HG03039 (cell line): ENCODE measurements at regions not wholly inside any gene's neighbourhood (a gene's known extent, or its start where the extent isn't known, plus 50 kb on each side); places are given as distances from the start of the nearest gene placed in this dataset.

Experiments
- ATAC-seq: cut with Tn5 transposase; IDR thresholded peaks from one replicate; pipeline ENCODE4 v1.9.1; 2021; ENCODE audit warnings: mild to moderate bottlenecking, moderate library complexity; ENCODE audit not compliant: unreplicated experiment

DNA sequence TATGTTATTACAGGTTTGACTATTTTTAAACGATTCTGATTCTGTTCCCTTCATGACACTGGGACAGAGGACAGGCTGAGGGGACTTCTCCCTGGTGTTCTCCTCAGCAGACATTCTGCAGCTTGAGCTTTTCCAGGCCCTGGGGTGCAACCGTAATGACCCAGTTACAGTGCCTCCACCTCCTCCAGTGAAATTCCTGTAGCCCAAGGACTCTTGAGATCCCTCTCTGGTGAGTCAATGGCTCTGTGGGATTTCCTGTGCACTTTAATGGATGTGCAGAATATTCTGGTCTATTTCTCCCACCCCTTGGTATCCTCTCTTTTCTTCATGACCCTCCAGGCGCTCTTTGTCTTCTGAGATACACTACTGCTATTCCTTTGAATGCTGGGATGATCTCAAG, 319.3 kb downstream of the INHBA start:
- ATAC-seq, result no peak

DNA sequence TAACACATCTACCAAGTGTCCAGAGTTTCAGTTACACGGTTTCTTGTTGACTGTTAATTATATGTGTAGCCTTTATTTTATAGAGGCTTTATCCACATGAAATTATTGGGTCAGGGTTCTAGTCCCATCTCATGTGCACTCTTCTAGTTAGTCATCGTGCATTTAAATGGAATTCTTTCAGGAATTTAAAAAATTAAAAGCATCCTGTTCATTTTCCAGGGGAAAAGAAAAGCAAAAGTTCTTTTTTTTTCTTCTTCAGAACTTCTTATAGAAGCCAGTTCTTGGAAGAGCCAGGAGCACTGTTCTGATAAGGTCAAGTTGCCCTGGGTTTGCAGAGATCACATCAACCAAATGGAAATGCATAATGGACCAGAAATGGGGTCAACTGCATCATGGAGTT, 324.7 kb downstream of the INHBA start:
- ATAC-seq, result no peak

DNA sequence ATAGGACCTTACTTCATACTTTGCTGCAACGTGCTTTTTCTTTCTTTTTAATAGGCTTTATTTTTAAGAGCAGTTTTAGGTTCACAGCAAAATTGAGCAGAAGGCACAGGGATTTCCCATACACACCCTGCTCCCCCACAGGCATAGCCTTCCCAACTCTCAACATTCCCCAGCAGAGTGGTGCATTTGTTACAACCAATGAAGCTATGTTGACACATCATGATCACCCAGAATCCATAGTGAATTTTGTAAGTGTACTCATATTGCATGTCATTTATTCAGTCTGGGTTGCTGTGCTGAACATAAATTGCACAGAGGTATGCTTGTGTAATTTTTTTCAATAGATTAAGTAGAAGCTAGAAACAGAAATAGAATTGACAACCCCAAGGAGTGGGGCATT, 327.3 kb downstream of the INHBA start:
- no peak for ATAC-seq

DNA sequence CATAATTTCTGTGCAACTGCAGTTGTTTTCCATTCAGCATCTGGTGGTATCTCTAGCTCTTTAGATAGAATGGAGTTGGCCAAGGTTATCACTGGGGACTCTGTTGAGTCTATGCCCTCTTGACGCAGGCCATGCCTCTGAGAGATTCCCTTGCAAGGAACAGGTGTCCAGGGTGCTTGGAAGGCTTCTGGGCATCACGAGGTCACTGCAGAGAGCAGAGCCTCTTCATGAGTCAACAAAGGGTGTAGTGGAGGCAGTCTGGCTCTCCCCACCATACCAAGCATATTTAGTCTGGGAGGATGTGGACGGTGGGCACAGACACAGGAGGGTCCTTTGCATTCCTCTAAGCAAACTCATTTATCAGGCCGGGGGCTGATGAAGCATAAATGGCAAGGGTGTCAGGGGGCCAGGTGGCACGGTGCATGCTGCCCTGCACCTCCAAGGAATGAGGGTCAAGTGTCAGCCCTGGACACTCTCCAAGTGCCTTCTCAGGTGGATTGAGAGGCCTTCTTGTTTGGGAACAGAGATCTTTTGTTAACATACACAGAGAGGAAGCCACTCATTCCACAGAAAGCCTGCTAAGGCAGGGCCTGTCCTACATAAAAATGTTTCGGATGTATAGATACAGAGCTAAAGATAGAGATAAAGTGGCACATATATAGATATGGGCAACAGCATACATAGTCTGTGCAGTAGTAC, 328.6 kb downstream of the INHBA start:
- no peak for ATAC-seq

DNA sequence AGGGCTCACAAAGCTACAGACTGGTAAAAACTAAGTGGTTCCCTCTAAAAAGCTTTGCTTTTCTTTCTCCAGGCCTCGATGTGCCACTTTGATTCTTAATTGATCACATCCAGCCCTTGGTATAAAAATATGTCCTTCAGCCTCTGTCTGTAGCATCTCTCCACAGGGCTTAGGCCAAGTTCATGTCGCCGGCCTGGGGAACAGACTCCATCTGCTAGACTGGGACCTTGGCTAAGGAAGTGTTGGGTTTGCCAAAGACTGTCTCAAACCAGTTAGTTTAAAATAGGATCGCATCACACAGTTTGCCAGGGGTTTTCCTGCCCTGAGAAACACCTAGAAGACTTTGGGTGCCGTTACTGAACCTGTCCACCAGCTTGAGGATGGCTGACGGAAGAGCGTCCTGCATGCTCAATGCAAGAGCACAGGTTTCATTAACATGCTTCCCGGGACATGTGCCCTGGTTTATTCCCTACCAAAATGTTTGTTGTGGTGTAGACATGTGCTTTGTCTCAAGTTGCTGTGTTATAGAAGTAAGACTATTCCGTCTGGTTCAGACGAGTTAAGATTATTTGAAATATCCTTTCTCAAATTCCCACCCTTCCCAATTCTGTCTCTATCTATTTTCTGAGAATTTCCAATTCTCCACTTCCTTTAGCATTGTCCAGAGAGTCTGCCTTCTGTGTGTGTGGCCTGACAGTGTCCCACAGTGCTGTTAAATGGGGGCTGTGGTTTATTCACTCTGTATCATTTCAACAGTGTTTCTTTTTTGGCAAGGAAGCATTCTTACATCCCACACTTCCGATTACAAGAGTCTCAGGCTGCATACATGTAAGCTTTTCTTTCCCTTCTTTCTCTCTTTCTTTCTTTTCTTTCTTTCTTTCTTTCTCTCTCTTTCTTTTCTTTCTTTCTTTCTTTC, 334.7 kb downstream of the INHBA start:
- no peak for ATAC-seq

DNA sequence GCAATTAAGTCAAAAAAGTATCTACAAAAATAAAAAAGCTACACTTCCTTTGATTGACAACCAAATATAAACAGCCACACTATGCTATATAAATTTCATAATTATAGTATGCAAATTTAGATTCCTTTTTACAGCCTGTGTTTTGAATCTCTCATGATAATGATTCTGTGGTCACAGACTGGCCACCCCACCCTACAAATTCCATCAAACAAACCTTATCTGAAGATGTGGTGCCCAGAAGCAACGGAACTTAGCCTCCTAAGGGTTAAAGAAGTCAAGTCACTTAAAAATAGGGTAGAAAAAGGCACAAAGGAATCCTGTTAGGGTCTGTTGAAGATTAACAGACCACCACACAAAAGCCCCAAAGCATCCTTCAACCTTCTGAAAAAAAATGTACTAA, 351.8 kb downstream of the INHBA start:
- ATAC-seq, result no peak

DNA sequence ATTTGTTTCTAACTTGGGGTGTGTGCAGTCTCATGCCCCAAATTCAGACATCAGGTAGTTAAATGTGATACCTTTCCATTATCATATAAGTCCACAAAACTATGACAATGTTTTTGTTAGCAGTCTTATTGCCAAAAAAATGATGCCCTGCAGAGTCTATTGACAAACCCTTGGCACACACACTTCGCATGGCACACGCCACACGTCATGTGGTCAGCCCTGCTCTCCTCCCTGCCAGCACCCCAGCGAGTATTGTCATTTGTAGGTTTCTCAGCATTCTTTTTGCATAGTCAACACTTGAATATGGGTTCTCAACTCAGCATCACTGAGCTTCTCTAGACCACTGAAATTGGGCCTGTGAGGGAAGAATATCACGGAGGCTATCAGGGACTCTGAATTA, 356.0 kb downstream of the INHBA start:
- no peak for ATAC-seq

DNA sequence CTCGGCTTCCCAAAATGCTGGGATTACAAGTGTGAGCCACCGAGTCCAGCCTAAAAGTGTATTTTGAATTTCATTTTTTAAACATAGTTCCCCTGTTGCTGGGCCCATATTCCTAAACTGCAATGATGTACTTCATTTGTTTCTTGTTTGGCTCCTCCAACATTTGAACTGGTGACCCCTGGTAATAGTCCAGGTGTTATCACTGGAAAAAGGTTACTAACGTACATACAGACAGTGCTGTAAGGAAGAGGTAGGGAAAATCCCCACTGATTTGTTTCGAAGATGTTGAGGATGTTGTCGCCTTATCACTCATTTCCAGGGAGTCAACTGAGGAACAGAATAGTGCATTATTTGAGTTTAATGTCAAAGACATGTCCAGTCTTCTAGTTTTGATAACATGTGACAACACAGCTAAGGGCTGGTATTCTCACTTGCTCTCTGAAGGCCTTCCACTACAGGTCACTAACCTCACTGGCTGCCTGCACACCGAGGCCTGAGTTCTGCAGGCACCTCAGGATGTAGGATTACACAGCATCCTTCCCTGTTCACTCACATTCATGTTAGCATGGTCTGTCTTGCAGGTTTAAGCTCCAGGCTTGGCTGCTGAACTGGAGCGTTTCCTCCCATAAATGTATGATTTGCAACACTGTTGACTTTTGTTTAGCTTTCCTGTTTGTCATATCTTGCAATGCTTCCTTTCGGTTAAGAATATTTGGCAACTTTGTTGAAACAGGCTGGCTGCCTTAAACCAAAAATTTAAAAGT, 362.8 kb downstream of the INHBA start:
- no peak for ATAC-seq

DNA sequence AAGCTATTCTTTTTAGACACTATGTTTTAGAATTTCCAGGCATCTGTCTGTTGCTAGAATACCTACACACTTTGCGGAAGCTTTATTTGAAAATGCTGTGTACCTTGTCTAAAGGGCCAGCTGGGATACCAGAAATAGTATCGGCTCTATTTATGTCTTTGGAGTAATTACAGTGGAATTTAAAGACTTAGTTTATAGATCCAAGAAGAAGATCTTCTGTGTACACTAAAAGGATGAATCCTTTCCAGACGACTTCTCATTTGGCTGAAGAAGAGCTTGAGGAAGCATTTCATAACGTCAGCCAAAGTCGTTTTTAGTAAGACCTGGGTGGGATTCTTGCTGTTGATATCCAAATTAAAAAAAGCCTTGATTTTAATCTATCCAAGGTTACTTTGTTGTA, 365.9 kb downstream of the INHBA start:
- no peak for ATAC-seq

DNA sequence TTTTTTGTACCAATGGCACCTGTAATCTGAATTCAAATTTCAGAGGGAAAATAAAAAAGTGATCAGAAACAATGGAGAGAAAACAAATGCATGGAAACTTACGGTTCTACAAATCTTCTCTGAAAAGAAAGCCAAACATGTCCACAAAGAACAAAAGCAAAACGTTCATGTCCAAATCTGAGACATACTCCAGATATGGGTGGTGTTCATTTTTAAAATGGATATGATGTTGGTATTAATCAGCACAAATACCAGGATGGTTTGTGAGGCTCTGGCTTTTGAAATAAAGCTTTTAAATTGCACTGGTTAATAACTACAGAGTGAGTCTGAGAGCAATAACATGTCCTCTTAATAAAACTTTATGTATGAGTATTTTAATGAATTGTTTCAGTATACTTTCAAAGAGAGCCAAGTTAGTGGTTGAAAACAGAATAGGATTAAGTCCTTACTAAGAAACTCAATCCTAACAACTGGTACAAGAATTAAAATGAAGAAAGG, 366.4 kb downstream of the INHBA start:
- no peak for ATAC-seq

DNA sequence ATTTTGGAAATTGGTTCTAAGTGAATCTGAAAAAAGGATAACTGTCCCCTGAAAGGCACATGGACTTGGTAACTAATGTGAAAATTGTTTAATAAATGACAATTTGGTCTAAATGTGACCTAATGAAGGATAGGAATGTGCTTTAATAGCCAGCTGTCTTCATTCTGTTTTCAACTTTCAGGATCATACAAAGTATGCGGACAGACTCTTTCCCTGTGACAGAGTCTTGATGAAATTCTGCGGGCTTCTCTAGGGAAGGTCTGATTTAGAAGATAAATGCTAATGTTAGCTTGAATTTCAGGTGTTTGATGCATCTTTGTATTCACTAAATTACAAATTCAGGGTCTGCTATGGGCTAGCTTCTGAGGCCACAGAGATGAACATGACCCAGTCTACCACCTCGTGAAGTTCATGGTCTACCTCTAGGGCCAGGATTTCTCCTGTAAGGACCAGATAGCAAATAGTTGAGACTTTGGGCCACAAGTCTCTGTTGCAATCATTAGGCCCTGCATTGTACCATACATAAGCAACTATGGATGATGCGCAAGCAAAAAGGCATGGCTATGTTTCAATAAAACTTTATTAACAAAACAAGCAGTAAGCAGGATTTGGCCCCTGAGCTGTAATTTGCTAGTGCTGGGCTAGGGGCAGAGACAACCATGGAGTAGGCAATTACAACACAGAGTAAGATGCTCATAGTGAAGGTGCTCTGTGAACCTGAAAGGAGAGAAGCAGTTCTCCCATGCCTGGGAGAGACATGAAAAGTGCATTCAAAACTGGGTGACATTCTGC, 368.6 kb downstream of the INHBA start:
- ATAC-seq, result no peak

DNA sequence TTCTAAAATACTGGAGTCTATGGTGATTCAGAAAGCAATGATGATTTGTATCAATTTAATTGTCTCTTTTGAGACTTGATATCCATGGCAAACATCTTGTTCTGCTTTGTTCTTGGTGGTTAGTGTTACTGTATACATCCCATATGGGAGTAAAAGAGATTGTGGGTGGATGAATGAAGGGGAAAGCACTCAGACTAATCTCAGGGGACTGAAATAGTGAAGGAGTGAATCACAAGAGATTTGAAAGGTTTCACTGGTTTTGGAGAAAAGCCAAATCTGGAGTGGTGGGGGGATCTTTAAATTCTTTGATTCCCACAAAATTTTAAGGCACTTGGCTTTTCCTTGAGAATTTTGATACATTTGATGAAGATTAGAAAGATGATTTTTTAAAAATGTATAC, 369.4 kb downstream of the INHBA start:
- ATAC-seq, result no peak

DNA sequence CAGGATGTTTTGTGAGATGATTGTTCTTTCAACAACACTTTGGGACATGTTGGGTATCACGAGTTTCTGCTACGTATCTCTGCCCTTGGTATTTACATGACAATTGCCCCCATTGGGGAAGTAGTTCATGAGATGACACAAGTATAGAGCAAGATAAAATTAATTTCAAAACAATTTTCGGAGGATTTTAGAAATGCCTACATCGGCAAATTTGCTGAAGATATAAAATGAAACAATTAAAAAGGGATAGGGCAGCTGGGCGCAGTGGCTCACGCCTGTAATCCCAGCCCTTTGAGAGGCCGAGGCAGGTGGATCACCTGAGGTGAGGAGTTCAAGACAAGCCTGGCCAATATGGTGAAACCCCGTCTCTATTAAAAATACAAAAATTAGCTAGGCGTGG, 371.7 kb downstream of the INHBA start:
- no peak for ATAC-seq

DNA sequence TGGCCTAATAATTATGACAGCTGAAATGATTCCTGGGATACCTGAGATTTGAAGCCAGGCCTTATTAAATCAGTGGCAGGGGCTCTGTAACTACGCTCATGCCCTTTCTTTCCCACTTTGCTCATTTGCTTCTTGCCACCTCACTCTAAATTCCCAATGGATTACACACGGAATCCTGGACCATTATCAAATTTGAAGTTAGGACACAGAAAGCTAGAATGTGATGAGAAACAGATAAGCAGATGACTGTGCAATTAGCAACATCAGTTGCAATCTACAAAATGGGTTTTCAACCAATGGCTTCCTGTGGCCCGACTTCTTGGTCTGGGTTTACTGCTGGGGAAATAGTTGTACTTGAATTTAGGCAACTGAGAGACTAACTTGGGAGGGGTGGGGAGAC, 374.3 kb downstream of the INHBA start:
- ATAC-seq, result no peak

DNA sequence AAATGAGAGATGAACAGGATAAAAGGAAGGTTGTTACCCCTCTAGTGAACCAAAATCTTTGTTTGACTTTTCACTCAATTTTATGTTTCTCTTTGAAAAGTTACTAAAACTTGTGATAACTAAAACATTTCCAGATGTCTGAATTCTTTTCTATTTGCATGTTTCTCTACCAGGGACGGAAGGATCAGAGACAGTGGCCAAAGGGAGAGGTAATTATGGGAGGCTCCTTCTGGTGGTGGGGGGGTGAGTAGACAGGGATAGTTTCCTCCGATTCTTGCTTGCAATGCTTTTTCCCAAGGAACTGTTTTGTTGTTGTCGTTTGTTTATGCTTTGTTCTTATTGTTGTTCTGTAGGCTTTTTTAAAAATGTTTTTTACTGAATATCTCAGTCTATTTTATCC, 374.8 kb downstream of the INHBA start:
- ATAC-seq, result no peak

DNA sequence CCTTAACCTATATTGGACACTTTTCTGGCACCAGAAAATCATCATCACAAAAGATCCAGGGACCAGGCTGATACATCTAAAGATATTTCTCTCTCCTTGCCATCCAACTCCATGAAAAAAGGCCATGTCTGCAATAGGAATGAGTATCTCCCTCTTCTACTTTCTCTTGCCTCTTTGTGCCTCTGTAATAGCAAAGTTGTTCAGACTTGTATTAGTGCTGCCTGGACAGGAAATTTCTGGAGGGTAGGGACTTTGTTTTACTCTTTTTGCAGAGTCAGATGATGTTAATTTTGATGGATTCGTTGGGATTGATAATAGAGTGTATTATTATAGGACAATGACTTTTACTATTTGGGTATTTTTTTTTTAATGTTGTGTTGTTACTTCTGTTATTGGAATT, 376.3 kb downstream of the INHBA start:
- no peak for ATAC-seq

DNA sequence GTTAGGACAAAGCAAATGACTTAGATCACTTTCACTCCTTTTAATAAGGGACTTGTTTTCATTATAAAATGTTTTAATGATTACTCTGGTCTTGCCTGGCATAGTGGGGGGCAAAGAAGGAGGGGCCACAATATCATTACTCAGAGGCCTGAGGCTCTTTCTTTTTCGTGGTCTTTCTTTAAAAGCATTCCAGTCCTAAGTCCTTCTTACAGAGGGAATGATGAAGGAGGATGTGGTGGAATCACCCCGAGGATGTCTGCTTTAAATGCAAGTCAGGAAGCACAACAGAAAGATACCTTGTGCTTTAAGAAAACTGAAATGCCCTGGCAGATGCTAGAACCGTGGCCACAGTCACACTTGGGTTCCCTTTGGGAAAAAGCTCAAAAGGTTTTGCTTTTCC, 379.1 kb downstream of the INHBA start:
- ATAC-seq, result no peak

DNA sequence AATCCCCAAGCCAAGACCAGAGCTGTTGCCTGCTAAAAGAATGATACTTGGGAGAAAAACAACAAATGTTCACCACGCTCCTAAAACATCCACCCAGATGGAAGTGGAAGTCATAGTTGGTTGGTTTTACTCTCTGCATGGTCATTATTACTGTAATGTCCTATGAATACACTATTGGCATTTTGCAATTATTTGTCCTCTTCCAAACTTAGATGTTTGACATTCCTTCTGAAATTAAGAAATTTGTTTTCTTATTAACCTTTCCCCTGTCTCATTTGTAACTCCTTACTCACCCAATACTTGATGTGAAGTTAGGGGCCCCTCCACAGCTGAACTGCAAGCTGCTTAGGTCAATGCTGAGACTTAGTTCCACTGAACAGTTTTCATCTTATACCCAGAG, 383.3 kb downstream of the INHBA start:
- ATAC-seq, result no peak

DNA sequence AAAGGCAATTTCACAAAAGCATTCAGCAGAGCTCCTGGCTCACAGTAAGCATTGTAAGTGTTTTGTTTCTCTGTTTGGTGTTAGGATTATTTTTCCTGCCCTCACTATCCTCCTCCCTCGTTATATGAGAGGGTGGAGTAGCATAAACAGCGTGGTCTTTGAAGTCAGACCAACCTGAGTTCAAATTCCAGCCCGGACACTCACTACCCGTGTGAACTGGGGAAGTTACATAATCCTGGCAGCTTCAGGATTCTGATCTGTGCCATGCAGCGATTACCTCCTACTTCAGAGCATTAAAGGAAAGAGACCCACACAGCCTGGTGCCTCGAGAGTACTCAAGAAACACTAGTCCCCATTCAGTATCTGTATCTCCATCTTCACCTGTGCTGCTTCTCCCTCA, 386.5 kb downstream of the INHBA start:
- ATAC-seq, result no peak

DNA sequence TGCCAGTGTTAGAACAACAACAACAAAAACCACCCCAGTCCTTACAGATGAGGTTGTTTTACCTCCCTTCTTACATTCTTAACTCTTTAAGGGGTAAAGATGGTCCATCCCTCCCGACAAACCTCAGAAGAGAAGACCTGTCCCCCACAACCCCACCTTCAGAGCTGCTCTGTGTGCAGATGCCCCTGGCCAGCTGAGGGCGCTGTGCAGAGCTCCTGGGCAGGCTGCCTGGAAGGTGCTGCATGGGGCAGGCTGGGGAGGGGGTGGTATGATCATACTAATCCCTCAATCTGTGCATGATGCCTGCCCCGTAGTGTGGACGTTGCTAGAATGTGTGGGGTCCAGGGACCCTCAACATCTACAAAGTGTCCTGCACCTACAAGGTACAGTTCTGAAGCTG, 387.1 kb downstream of the INHBA start:
- no peak for ATAC-seq

DNA sequence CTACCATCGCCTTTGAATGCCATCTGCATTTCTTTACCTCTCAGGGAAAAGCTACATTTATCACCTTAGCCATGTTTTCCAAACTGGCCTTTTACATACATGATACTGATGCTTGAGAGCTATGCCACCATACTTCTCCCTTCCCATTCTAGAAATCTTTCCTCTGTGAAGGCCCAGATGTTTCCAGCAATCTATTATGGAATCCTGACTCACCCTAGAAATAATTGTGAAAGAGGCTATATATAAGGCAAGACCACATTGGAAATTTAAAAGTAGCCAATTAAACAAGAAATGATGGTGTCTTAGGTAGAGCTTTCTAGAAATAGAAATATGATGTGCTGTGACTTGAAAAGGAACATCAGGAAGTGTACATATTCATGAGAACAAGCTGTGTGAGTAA, 389.7 kb downstream of the INHBA start:
- no peak for ATAC-seq
